NCI-H146 treated with DMSO at 0.1 percent for 48 hours (cell line): ENCODE measurements at regions not wholly inside any gene's neighbourhood (a gene's known extent, or its start where the extent isn't known, plus 50 kb on each side); places are given as distances from the start of the nearest gene placed in this dataset.
"Not testable (repeated sequence)": the region's sequence is repeated elsewhere in the genome, so short reads cannot be mapped to it uniquely, and the experiment has no call there.

Experiments used
- DNase-seq: peaks from one replicate; lab custom pipeline; 2025; ENCODE audit not compliant: unreplicated experiment; lab: John Stamatoyannopoulos, UW

DNA sequence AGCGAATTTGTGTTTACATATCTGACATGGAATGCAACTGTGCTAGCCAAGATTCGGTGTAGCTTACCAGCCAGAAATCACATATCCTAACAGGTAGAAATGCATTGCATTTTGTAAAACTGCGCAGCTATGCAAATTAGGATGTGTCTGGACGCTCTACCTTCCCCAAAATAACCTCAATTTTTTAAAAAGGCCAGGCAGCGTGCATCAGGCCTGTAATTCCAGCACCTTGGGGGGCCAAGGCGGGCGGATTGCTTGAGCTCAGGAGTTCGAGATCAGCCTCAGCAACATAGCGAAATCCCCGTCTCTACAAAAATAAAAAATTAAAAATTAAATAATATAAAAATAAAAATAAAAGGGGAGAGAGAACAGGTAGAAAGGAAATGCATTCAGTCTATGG is 305.0 kb downstream of the TYW1 start:
- no peak for DNase-seq

- DNase-seq = peak; percentile 96
Observed at GRCh38 chr7:67302113-67303039, 305.7 kb downstream of the TYW1 start.

GRCh38 chr7:67304846-67305245 is 308.2 kb downstream of the TYW1 start:
- DNase-seq = not testable (repeated sequence)

- no peak for DNase-seq
Observed at GRCh38 chr7:67306331-67306730, 309.7 kb downstream of the TYW1 start.

DNA sequence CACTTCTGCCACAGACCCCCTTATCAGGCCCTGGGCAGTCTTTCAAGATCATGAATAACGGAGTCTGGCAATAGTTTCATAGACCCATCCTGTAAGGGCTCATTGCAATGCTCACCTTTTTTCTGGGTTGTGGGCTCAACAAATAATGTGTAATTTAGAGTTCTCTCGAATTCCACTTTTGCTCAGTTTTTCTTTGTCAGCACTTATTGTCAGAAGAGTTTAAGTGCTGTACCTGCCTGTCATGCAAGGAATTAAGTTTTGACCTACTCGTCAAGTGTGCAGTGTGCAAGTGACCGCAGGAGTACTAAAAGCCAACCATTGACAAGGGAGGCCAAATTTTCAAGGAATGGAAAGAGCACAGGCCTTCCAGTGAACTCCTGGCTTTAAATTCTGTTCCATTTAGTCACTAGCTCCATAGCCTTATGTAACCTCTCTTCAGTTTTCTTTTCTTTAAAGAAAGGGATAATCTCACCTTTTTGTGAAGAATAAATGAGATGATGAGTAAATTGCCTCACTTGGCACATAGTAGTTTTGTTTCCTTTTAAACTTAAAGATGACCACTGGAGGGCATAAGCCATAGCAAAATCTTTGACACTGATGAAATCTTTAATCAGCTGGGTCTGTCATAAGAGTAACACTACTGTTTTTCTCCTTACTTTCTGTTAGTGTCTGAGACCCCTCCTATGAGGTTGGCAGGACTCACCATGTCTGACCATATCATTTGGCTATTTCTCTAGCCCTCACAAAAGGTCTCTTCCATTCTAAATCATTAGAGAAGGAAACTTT is 313.3 kb downstream of the TYW1 start:
- DNase-seq = no peak

- no peak for DNase-seq
Observed at GRCh38 chr7:67311901-67312300, 315.3 kb downstream of the TYW1 start.

- DNase-seq = no peak
Observed at GRCh38 chr7:67313213-67313612, 316.6 kb downstream of the TYW1 start.

GRCh38 chr7:67316902-67317301 is 320.3 kb downstream of the TYW1 start:
- not testable (repeated sequence) for DNase-seq

- not testable (repeated sequence) for DNase-seq
Observed at GRCh38 chr7:67328257-67328656, 331.6 kb downstream of the TYW1 start.

GRCh38 chr7:67335165-67335564 is 338.5 kb downstream of the TYW1 start:
- DNase-seq = not testable (repeated sequence)

DNA sequence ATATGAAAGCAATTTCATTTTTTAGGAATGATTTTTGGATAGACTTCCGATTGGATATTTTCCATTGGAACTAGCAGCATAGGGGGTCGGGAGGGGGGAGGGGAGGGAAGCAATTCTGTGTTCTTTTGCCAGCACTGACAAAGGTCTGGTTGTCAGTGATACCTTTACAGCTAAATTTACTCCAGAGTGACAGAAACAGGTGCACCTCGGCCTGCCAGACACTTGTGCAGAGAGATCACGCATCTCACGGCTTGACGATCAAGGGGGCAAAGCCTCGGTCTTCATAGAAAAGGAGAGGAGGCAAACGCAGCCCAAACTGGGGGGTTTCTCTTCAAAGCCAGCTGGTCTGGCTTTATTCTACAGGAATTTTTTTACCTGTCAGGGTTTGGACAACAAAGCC is 339.0 kb downstream of the TYW1 start:
- not testable (repeated sequence) for DNase-seq

GRCh38 chr7:67338545-67338944 is 341.9 kb downstream of the TYW1 start:
- DNase-seq = not testable (repeated sequence)

GRCh38 chr7:67341153-67341768 is 344.6 kb downstream of the TYW1 start:
- DNase-seq = no peak

- DNase-seq = no peak
Observed at GRCh38 chr7:67343114-67343513, 346.5 kb downstream of the TYW1 start.

DNA sequence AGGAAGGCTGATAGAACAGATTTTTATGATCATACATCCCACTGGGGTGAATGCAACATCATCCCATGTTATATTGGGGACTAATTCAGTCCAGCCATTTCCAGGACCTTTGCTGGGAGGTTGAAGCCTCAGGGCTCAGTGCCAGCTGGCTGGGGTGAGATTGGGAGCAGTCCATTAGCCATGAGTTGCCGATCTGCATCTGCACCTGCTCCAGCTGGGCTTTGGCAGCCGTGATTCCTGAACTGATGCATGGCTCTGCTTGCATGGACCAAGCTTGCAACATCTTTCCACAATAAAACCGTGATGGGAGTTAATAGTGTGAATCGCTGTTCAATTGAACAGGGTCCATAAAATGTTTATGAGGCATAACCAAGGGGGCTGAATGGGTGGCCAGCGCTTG is 346.9 kb downstream of the TYW1 start:
- DNase-seq = peak; percentile 21

GRCh38 chr7:67344481-67345193 is 348.0 kb downstream of the TYW1 start:
- DNase-seq = no peak

GRCh38 chr7:67346126-67346525 is 349.5 kb downstream of the TYW1 start:
- no peak for DNase-seq

- DNase-seq = no peak
Observed at GRCh38 chr7:67346876-67347275, 350.2 kb downstream of the TYW1 start.

GRCh38 chr7:67348171-67348570 is 351.5 kb downstream of the TYW1 start:
- no peak for DNase-seq

GRCh38 chr7:67357653-67358052 is 361.0 kb downstream of the TYW1 start:
- DNase-seq = not testable (repeated sequence)

- DNase-seq = not testable (repeated sequence)
Observed at GRCh38 chr7:67358316-67358715, 361.7 kb downstream of the TYW1 start.
